ES-I3 (cell line): ENCODE measurements at regions not wholly inside any gene's neighbourhood (a gene's known extent, or its start where the extent isn't known, plus 50 kb on each side); places are given as distances from the start of the nearest gene placed in this dataset.

Experiments used
- H3K36me3 ChIP-seq: 2 replicates; pipeline ENCODE4 v1.6.1; 2013; ENCODE audit warnings: mild to moderate bottlenecking, low read length, control low read depth, moderate library complexity; ENCODE audit not compliant: insufficient read depth
- H3K4me1 ChIP-seq: 2 replicates; pipeline ENCODE4 v1.6.1; 2013; ENCODE audit warnings: mild to moderate bottlenecking, control low read depth, low read length; ENCODE audit not compliant: insufficient read depth
- H3K9ac ChIP-seq: 2 replicates; pipeline ENCODE4 v1.6.1; 2013; ENCODE audit warnings: low read depth, mild to moderate bottlenecking, low read length, moderate library complexity
- H3K9me3 ChIP-seq: 2 replicates; pipeline ENCODE4 v1.6.1; 2013; ENCODE audit warnings: mild to moderate bottlenecking, low read length, moderate library complexity; ENCODE audit not compliant: control insufficient read depth, insufficient read depth

- Histone ChIP-seq H3K4me1 (no peaks in the 10 kb centered on the region), H3K36me3 (no peaks in the 10 kb centered on the region; the same call in 1 of the 2 replicates), H3K9me3 (no peaks in the 10 kb centered on the region), H3K9ac (no peak overlapping the region)
These were observed 151.3 kb downstream of the ARRDC4 start for GRCh38 chr15:98111806-98112205.

- no peak overlapping the region for H3K9ac ChIP-seq
- no peaks in the 10 kb centered on the region for H3K4me1 ChIP-seq
- H3K9me3 ChIP-seq = no peaks in the 10 kb centered on the region
- no peaks in the 10 kb centered on the region; the same call in 1 of the 2 replicates for H3K36me3 ChIP-seq
These were observed 152.8 kb downstream of the ARRDC4 start for GRCh38 chr15:98113327-98113726.

- no peaks in the 10 kb centered on the region for H3K4me1 ChIP-seq
- no peaks in the 10 kb centered on the region; the same call in 1 of the 2 replicates for H3K36me3 ChIP-seq
- H3K9ac ChIP-seq = no peak overlapping the region
- no peaks in the 10 kb centered on the region for H3K9me3 ChIP-seq
These were observed 160.1 kb downstream of the ARRDC4 start for GRCh38 chr15:98120561-98120960.

GRCh38 chr15:98121536-98121935 lies 161.0 kb downstream of the ARRDC4 start:
- H3K9ac ChIP-seq = no peak overlapping the region
- H3K36me3 ChIP-seq = no peaks in the 10 kb centered on the region; the same call in 1 of the 2 replicates
- no peaks in the 10 kb centered on the region for H3K9me3 ChIP-seq
- no peaks in the 10 kb centered on the region for H3K4me1 ChIP-seq

- Histone ChIP-seq H3K36me3 (no peaks in the 10 kb centered on the region; the same call in 1 of the 2 replicates), H3K9me3 (no peaks in the 10 kb centered on the region)
These were observed 161.5 kb downstream of the ARRDC4 start for GRCh38 chr15:98121957-98122356.

GRCh38 chr15:98123297-98123696 lies 162.8 kb downstream of the ARRDC4 start:
- peaks cover 4% of the 10 kb centered on the region; the same call in 1 of the 2 replicates for H3K4me1 ChIP-seq
- no peaks in the 10 kb centered on the region; the same call in 1 of the 2 replicates for H3K36me3 ChIP-seq
- H3K9me3 ChIP-seq = no peaks in the 10 kb centered on the region
- no peak overlapping the region for H3K9ac ChIP-seq

More at GRCh38 chr15:98121957-98122356, 161.5 kb downstream of the ARRDC4 start:
- Histone ChIP-seq H3K4me1 (no peaks in the 10 kb centered on the region), H3K9ac (no peak overlapping the region)

- peaks cover 4% of the 10 kb centered on the region; the same call in 1 of the 2 replicates for H3K4me1 ChIP-seq
- H3K9me3 ChIP-seq = no peaks in the 10 kb centered on the region
- H3K36me3 ChIP-seq = no peaks in the 10 kb centered on the region; the same call in 1 of the 2 replicates
- H3K9ac ChIP-seq = no peak overlapping the region
These were observed 163.3 kb downstream of the ARRDC4 start for GRCh38 chr15:98123834-98124233.

GRCh38 chr15:98124581-98124980 lies 164.1 kb downstream of the ARRDC4 start:
- no peaks in the 10 kb centered on the region; the same call in 1 of the 2 replicates for H3K36me3 ChIP-seq
- H3K9me3 ChIP-seq = no peaks in the 10 kb centered on the region
- peaks cover 4% of the 10 kb centered on the region; the same call in 1 of the 2 replicates for H3K4me1 ChIP-seq
- no peak overlapping the region for H3K9ac ChIP-seq

GRCh38 chr15:98126326-98127085 lies 166.0 kb downstream of the ARRDC4 start:
- Histone ChIP-seq H3K36me3 (no peaks in the 10 kb centered on the region; the same call in 1 of the 2 replicates), H3K9me3 (no peaks in the 10 kb centered on the region), H3K4me1 (peaks cover 4% of the 10 kb centered on the region; the same call in 1 of the 2 replicates), H3K9ac (no peak overlapping the region)

- Histone ChIP-seq H3K9me3 (no peaks in the 10 kb centered on the region), H3K9ac (no peak overlapping the region), H3K4me1 (peaks cover 4% of the 10 kb centered on the region; the same call in 1 of the 2 replicates), H3K36me3 (no peaks in the 10 kb centered on the region; the same call in 1 of the 2 replicates)
These were observed 167.1 kb downstream of the ARRDC4 start for GRCh38 chr15:98127586-98127985.

GRCh38 chr15:98131924-98132323 lies 171.4 kb downstream of the ARRDC4 start:
- Histone ChIP-seq H3K4me1 (peaks cover 4% of the 10 kb centered on the region; the same call in 1 of the 2 replicates), H3K36me3 (no peaks in the 10 kb centered on the region), H3K9me3 (no peaks in the 10 kb centered on the region), H3K9ac (no peak overlapping the region)

- Histone ChIP-seq H3K36me3 (no peaks in the 10 kb centered on the region), H3K9me3 (no peaks in the 10 kb centered on the region), H3K9ac (no peak overlapping the region), H3K4me1 (no peaks in the 10 kb centered on the region)
These were observed 174.4 kb downstream of the ARRDC4 start for GRCh38 chr15:98134905-98135304.

GRCh38 chr15:98138910-98139309 lies 178.4 kb downstream of the ARRDC4 start:
- H3K36me3 ChIP-seq = no peaks in the 10 kb centered on the region
- H3K9ac ChIP-seq = no peak overlapping the region
- H3K9me3 ChIP-seq = no peaks in the 10 kb centered on the region
- H3K4me1 ChIP-seq = no peaks in the 10 kb centered on the region

GRCh38 chr15:98139337-98139736 lies 178.8 kb downstream of the ARRDC4 start:
- Histone ChIP-seq H3K36me3 (no peaks in the 10 kb centered on the region), H3K9ac (no peak overlapping the region), H3K9me3 (no peaks in the 10 kb centered on the region), H3K4me1 (no peaks in the 10 kb centered on the region)

- Histone ChIP-seq H3K9me3 (no peaks in the 10 kb centered on the region), H3K36me3 (no peaks in the 10 kb centered on the region), H3K4me1 (no peaks in the 10 kb centered on the region), H3K9ac (no peak overlapping the region)
These were observed 182.1 kb downstream of the ARRDC4 start for GRCh38 chr15:98142572-98142971.
